ENCODE measurements at regions not wholly inside any gene's neighbourhood (a gene's known extent, or its start where the extent isn't known, plus 50 kb on each side); places are given as distances from the start of the nearest gene placed in this dataset.
"Not testable (repeated sequence)": the region's sequence is repeated elsewhere in the genome, so short reads cannot be mapped to it uniquely, and the experiment has no call there.

DNA sequence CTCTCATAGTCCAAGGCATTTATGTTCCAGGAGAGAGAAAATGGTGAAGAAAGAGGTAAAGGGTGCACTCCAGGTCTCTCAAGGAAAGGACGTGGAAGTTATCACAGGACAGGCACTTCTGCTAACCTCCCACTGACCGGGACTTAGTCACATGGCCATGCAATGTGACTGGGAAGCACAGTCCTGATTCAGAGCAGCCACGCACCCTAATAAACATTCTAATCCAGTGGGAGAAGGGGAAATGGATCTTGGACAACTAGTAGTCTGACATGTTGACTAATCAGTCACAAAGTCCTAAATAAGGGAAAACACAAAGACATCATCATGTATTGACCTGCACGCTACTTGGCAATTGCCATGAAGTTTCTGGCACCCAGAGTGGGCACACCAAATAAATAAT is 417.5 kb upstream of the ZMIZ1 start:
- DNase-seq (ENCODE audit: low spot score): no peak

DNA sequence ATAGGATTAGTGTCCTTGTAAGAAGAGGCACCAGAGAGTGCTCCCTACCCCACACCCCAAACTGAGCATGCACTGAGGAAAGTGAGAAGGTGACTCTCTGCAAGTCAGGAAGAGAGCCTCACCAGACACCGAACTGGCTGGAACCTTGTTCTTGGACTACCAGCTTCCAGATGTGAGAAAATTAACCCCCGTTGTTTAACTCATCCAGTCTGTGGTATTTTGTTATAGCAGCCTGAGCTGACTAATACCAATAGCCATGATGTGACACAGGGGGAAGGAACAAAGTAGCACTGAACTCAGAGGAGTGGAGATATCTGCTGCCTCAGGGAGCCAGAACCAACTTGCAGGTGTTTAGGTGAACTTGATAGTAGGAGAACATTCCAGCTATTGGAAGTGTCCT is 415.2 kb upstream of the ZMIZ1 start:
- no peak for DNase-seq (ENCODE audit: low spot score)

DNA sequence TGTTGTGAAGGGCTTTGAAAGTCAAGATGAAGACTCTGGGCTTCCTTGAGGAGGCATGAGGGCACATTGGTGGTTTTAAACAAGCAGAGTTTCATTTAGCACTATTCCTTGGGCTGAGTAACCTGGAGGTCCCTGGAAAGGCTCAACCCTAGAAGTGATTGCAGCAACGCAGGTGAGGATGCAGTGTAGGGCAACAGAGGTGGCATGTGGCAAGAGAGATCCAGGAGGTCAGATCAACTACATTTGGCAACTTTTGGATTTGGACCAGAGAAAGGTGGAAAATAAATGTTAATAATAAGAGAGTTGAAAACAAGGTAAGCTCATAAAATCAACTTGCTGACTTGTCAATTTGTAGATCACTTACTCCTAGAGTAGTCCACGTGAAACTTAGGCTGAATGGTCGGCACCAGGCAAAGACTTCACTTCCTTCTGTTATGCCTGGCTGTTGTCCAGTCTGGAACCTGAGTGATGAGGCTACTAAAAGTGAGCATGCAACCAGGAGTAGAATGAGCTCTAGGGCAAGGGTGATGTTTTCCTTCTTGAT is 414.6 kb upstream of the ZMIZ1 start:
- DNase-seq (ENCODE audit: low spot score): no peak

DNA sequence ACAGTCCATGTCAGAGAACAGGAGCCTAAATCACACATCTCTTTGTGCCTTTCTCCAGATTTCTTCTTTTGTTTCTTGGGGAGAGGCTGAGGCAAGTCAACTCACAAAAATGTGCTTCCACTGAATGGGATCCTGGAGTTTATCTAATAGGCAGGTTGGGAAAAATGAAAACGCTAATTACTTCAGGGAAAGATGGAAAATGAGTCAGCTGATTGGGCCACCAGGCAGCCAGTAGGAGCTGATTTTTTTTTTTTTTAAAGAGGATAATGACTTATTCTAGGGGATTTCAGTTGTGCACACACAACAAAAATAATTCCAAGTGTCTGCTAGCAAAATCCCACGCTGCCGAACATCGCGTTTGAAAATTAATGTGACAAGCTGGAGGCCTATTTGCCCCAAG is 412.8 kb upstream of the ZMIZ1 start:
- no peak for DNase-seq (ENCODE audit: low spot score)

DNA sequence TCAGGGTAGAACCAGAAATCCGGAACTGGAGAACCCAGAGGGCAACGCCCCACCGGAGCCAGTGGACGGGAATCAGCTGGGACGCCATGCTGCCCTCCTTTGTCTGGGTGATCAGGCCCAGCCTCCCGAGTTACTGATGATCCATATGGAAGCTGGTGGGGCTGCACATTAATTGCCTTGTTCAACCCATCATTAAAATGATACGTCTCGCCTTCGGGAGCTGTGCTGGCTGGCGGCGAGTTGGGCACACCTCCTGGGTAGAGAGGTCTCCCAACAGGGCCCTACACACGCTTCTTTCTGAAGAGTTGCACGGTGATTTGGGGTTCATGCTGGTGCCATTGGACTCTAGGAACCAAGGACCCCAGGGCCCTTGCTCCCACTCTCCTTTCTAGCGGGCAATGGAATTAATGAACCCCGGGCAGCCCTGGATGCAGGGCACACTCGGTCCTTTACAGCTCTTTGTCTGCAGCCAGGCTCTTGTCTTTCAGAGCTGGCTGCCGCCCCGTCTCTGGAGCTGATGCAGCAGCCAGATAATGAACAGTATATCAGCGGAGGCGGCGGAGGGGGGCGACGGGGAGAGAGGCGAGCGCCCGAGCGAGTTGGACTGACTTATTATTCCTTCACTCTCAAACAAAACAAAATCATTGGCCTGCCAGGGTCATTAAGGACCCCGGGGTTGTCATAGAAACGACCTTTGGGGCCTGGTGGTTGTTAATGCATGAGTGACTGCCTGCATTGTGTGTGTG is 412.2 kb upstream of the ZMIZ1 start:
- no peak for DNase-seq (ENCODE audit: low spot score)

DNA sequence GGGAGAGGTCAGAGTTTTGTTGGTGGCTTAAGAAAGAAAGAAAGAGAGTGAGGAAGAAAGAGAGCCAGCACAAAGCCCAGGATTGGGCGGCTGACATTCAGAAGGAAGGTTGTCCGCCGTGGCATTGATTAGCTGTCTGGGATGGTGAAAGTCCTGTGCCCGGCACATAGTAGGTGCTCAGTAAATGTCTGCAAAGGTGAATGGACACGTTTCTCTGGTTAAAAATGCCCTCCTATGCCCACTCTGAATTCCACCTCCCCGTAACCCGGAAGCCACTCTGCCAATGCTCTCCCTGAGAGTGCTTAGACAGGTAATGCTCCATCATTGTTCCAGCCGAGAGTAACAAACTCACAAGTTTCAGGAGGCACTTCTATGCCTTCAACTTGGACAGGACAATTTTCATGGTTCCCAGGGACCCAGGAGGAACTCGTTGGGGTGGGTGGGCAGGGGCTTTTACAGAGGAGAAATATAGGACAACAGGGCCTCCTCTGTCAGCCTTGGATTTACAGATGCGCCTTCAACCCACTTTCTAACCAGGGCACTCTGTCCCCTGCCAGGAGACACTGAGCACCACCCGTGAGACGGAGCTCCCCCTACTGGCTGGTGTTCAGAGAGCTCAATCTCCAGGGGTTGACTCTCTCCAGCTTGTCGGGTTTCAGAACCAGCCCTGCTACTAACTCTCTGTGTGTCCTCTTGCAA is 411.5 kb upstream of the ZMIZ1 start:
- peak; percentile 47 for DNase-seq (ENCODE audit: low spot score)

DNA sequence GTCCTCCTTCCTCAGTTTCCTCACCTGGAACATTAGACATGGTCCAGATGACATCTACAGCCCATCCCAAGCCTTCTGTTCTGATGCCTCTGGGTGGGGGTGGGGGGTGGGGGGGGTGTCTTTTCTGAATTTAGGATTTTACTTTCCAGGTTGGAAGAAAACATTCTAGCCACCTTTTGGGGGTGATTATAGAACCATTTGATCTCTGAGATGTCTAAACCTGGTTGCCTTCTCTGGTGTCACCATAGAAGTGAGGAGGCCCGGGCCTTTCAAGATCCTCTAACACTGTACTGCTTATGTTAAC is 411.0 kb upstream of the ZMIZ1 start:
- no peak for DNase-seq (ENCODE audit: low spot score)

DNA sequence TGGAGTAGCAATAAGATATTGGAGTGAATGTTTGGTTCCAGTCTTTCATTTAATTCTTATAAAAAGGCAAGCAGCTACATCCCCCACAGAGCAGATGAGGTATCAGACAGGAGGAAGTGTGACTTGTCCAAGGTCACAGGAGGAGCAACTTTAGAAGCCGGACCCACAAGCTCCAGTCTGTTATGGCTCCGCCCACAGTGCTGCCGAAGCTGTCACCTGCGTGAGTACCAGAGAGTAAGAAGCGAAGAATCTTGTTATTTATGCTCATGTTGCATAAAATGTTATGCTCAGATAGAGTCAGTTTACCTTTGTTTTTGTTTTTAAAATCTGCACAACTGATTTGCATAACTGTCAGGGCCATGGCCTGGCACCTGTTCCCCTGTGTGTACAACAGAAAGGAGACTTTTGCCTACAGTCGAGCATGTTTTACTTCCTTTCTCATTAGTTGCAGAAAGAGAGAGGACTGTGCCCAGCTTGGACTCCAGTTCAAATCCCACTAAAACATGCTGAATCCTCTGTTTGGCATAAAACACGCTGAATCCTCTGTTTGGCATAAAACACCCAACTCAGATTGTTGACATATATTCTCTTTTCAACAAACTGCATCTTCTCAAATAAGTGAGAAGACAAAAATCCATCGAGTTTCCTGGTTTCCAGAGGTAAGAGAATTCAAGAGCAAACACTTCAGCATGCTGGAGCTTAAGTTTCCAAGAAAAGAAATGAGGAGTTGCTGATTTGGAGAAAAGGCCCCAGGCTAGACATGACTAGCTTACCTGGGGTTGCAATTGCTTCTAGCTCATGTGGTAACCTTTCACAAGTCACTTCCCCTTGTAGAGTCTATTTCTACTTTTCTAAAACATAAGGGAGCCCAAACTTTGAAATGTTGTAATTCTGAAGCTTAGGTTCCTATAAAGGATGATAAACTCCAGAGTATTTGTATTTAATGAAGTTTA is 409.8 kb upstream of the ZMIZ1 start:
- DNase-seq (ENCODE audit: low spot score): no peak

DNA sequence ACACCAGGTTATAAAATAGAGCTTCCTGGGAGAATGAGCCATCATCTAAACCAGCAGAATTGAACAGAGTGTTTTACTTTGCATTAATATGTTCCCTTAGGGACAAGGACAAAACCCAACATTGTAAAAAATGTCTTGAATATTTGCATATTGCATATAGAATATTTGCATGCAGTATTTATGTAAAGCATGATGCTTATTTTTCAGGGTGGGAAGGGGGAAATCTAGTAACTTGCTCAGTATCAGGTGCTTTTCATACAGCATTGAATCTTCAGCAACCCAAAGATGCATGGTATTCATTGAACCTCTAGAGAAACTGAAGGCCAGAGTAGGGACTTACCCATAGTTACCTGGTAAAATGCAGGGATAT is 409.2 kb upstream of the ZMIZ1 start:
- no peak for DNase-seq (ENCODE audit: low spot score)

DNA sequence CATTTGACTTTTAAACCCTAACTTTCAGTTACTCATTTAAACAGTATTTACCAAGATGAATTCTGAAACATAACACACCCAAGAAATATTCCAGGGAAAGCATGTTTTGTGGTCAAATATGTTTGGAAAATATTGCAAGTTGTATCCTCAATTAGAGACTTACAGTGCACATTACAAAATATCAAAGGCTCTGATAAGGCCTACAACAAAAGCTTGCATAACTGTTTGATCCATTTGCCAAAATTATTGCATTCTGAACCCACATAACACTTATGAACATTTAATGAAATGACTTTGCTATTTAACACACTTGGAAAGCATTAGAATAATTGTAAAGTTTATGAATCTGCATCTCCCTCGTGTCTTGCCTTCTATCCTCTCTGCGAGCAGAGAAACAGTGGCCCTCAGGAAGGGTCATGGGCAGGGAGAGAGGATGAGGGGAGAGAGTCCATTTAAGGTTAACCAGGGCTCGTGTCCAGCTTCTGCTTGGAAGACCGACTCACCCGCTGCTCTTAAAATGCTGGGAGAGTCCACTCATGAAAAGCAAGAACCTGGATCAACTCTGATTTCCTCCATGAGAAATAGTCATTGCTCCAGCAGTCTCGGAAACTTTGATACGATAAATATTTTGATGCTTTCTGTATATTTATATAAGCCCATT is 408.2 kb upstream of the ZMIZ1 start:
- no peak for DNase-seq (ENCODE audit: low spot score)

DNA sequence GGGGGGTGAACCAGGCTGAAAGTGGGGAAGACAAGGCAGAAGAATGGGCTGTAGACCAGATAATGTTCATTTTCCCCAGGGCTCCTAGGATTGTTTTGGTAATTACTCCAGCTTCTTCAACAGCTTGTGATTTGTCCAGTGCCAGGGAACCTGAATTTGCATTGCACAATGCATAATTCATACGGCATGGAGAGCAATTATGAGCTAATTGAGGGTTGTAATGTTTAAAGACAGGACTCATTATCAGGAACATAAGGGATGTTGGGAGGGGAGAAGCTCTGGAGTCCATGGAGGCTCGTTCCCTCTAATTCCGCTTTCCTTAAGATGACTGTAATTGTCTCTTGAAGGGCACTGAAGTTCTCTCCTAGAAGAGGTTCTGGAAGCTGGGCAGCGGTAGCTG is 405.0 kb upstream of the ZMIZ1 start:
- DNase-seq (ENCODE audit: low spot score): no peak

DNA sequence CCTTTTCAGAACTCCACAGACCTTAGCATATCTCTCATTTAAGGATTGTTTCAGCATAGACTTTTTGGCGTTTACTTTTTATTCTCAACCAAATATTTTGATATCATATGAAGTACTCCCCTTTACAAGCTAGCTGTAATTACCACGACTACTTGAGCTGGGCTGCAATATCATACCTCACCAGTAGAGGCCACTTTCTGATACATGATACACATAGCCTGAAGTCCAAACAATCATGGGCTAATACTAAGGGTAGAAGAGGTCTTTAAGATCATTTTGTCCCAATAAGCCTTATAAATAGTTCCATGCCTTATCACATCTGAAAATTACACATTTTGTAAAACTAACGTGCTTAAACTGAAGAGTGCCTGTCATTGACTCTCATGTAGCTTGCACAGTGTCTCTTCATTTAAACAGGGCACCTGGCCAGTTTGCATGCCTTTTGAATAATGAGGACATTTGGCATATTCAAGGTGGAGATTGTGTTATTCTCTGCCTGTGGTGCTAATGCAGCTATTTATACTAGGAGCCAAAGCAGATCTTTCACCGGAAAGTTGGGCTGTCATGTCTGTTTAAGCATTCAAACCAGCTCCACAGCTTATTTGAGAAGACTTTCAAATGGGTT is 403.7 kb upstream of the ZMIZ1 start:
- no peak for DNase-seq (ENCODE audit: low spot score)

DNA sequence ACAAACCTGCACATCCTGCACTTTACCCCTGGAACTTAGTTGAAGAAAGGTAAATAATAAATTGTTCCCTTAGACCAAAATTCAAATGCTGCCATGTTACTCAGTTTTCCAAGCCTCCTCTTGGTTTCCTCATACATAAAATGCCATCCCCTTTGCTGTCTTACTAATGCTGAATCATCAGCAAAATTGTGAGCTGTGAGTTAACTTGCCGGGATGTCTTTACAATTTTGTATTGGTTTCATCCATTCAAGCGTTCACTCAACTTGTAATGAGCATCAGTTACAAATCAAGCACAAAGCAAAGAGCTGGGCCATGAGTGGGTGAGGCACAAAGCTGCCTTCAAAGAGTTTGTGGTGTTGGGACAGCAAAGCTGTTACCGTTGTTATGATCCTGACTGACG is 395.8 kb upstream of the ZMIZ1 start:
- DNase-seq (ENCODE audit: low spot score): no peak

DNA sequence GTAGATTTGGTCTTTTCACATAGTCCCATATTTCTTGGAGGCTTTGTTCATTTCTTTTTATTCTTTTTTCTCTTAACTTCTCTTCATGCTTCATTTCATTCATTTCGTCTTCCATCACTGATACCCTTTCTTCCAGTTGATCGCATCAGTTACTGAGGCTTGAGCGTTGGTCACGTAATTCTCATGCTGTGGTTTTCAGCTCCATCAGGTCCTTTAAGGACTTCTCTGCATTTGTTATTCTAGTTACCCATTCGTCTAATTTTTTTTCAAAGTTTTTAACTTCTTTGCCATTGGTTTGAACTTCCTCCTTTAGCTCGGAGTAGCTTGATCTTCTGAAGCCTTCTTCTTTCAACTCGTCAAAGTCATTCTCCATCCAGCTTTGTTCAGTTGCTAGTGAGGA is 387.6 kb upstream of the ZMIZ1 start:
- DNase-seq (ENCODE audit: low spot score): not testable (repeated sequence)

DNA sequence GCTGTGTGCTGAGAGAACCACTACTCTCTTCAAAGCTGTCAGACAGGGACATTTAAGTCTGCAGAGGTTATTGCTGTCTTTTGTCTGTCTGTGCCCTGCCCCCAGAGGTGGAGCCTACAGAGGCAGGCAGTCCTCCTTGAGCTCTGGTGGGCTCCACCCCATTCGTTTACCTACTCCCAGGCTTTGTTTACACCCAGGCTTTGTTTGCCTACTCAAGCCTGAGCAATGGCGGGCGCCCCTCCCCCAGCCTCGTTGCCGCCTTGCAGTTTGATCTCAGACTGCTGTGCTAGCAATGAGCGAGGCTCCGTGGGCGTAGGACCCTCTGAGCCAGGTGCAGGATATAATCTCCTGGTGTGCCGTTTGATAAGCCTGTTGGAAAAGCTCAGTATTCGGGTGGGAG is 386.8 kb upstream of the ZMIZ1 start:
- not testable (repeated sequence) for DNase-seq (ENCODE audit: low spot score)

DNA sequence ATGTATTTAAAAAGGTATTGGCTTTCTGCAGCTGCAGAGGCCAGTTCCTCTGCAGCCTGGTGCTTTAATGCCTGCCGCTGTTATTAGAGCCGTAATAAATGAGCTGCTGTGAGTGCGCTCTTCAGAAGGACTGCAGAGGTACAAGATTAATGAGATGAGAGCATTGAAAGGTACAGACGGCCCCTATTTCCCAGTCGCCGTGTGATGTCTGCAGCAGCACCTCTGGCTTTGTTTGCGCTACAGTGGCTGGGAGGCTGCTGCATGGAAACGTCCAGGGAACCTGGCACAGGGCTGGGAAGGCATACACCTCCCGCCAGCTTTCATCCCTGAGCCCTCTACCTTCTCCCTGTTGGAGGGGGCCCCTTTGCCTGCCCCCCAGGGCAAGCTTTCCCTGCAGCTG is 383.8 kb upstream of the ZMIZ1 start:
- DNase-seq (ENCODE audit: low spot score): no peak

DNA sequence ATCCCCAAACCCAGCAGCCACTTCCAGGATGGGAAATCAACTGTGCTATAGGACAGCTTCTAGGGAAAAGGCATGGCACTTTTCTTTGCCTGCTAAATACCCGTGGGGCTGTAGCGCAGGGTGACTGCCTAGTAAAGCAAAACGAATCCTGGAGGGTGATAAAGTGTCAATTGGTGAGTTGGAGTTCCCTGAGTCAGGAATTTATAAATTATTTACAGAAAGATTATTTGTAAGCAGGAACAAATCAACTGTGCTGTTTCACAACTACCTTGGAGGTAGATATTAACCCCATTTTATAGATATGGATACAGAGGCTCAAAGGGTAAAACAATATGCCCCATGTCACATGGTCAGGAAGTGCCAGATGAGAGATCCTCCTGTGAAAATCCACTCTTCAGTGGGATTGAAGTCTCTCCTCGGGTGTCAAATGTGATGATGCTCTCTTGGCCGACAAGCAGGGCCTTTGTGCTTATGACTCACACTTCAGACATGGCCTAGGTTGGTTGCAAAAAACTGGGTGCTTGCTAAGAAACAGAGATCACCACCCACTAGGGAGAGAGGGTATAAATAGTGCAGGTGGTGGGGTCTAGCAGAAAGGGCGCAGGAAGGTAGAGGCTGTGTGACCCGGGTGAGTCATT is 383.2 kb upstream of the ZMIZ1 start:
- DNase-seq (ENCODE audit: low spot score): no peak

DNA sequence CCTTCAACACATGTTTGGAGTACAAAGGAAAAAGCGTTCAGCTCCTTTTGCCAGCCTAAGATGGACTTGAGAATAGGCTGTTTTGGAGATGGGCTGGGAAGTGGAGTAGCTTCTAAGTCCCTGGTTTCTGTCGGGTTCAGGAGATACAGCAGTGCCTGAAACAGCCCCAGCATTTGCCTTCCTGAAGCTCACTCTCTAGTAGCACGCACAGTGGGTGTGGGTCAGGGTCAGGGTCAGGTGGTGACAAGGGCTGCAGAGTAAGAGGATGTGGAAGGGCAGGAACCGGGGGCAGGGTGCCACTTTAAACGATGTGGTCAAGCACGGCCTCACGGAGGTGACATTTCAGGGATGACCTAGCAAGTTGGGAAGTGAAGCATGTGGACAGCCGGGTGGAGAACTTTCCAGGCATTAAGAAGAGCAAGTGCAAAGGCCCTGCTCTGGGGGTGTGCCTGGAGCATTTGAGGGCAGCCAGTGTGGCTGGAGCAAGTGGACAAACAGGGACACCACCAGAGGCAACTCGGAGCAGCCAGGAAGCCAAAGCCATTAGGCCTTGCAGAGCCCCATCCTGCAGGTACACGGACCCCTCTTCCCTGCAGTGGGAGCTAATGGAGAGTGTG is 382.2 kb upstream of the ZMIZ1 start:
- DNase-seq (ENCODE audit: low spot score): no peak

DNA sequence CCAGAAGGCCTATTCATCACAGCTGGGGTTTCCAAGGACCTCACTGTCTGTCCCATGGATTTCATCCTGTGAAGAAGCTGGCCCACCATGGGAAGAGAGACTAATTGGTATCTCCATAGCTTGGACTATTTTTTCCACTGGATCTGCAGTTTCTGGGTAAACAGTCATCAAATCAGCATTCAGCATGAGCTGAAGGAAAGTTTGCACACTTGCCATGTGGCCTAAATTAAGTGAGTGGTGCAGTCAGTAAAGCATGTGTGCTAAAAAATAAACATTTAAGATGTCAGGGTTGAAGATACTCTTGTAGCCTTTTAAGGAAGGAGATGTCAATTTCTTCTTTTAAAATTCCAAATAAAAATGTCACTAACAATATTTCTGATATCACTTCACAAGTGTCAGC is 381.1 kb upstream of the ZMIZ1 start:
- DNase-seq (ENCODE audit: low spot score): no peak

DNA sequence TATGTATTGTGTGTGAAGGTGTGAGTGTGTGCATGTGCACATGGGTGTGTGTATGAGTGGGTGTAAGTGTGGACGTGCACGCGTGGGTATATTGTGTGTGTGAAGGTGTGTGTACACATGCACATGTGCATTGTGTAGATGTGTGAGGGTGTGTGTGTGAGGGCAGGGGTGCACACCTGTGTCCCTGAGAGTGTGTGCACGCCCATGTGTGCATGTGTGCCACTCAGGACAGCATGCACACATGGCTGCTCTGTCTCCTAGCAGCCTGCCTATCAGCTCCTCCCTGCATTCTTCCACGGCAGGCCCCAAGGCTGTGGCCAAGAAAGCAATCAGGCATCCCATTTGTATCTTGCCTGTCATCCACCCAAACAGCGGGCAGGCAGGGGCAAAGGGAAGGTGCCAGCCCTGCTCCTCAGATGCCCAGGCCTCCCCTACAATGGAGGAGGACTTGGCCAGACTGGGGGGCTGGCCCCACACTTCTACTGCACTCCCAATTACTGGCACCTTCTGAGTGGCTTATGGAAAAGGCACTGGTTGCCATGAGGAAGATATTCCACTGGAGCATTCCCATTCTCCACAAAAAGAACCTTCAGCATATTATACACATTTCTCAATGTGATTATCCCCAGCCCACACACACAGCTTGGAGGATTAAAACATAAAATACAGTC is 380.4 kb upstream of the ZMIZ1 start:
- no peak for DNase-seq (ENCODE audit: low spot score)
